ENCODE measurements at regions not wholly inside any gene's neighbourhood (a gene's known extent, or its start where the extent isn't known, plus 50 kb on each side); places are given as distances from the start of the nearest gene placed in this dataset.

GRCh38 chr13:69291292-69291906 lies 816.2 kb upstream of the ATXN8OS start:
- Histone ChIP-seq H3K4me3 (ENCODE audit: insufficient read depth, low read depth, low read length) (no peak overlapping the region), H4K20me1 (ENCODE audit: insufficient read depth, low read length) (no peaks in the 10 kb centered on the region), H3K79me2 (ENCODE audit: insufficient read depth, low read length) (no peaks in the 10 kb centered on the region), H3K9ac (ENCODE audit: low read length) (no peak overlapping the region), H3K36me3 (ENCODE audit: insufficient read depth, low read length) (no peaks in the 10 kb centered on the region), H3K9me3 (ENCODE audit: insufficient read depth, low read depth, low read length) (no peaks in the 10 kb centered on the region), H3K4me2 (ENCODE audit: low read length) (no peak overlapping the region), H3K27me3 (ENCODE audit: insufficient read depth, low read length) (no peaks in the 10 kb centered on the region), H3K4me1 (ENCODE audit: insufficient read depth, low read length) (no peaks in the 10 kb centered on the region), H3K27ac (ENCODE audit: low read depth, low read length) (no peak overlapping the region), H2AFZ (ENCODE audit: low read depth, low read length) (no peak overlapping the region)
- Mint-ChIP-seq H3K36me3 (ENCODE audit: low read depth, unreplicated experiment) (no peaks in the 10 kb centered on the region), H3K4me1 (ENCODE audit: low read depth, unreplicated experiment) (peaks cover 4% of the 10 kb centered on the region), H3K27ac (ENCODE audit: unreplicated experiment) (no peak overlapping the region), H3K4me3 (ENCODE audit: unreplicated experiment) (no peak overlapping the region), H3K27me3 (ENCODE audit: low read depth, unreplicated experiment) (no peaks in the 10 kb centered on the region), H3K9me3 (ENCODE audit: unreplicated experiment) (no peaks in the 10 kb centered on the region)
- TF ChIP-seq CTCF (IDR thresholded peaks at IDR 0.05; ENCODE audit: insufficient read depth, low read depth, low read length) (no peak), EZH2 (IDR thresholded peaks at IDR 0.05; ENCODE audit: insufficient read depth, low read length) (no peak)
- DNase-seq (ENCODE audit: low read depth) (no peak), FAIRE-seq (no peak)

DNA sequence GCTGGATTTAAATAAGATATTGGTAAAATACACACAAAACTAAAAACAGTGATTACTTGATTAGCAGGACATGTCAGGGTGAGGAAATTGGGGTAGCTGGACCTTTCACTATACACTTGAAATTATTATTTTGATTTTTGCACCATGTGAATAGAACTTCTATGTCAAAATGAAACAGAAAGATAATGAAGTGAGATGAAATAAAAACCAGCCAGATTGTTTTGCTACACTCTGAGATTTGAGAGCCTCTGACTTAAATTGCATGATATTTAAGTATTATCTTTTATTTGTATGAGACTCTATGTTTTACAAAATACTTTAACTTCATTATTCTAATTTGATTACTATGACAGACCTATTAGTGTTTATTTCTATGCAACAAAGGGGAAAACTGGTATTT lies 819.6 kb upstream of the ATXN8OS start:
- H3K36me3 Mint-ChIP-seq (ENCODE audit: low read depth, unreplicated experiment), result no peaks in the 10 kb centered on the region
- no peak for TF ChIP-seq CTCF (IDR thresholded peaks at IDR 0.05; ENCODE audit: insufficient read depth, low read depth, low read length)
- no peak for TF ChIP-seq EZH2 (IDR thresholded peaks at IDR 0.05; ENCODE audit: insufficient read depth, low read length)
- H3K4me1 ChIP-seq (ENCODE audit: insufficient read depth, low read length), result no peaks in the 10 kb centered on the region
- no peak overlapping the region for H3K9ac ChIP-seq (ENCODE audit: low read length)
- no peaks in the 10 kb centered on the region for H3K4me1 Mint-ChIP-seq (ENCODE audit: low read depth, unreplicated experiment)
- H3K4me2 ChIP-seq (ENCODE audit: low read length), result no peak overlapping the region
- no peaks in the 10 kb centered on the region for H3K79me2 ChIP-seq (ENCODE audit: insufficient read depth, low read length)
- no peaks in the 10 kb centered on the region for H3K9me3 Mint-ChIP-seq (ENCODE audit: unreplicated experiment)
- FAIRE-seq, result no peak
- no peak overlapping the region for H3K27ac ChIP-seq (ENCODE audit: low read depth, low read length)
- H3K27ac Mint-ChIP-seq (ENCODE audit: unreplicated experiment), result no peak overlapping the region
- no peaks in the 10 kb centered on the region for H4K20me1 ChIP-seq (ENCODE audit: insufficient read depth, low read length)
- H3K4me3 Mint-ChIP-seq (ENCODE audit: unreplicated experiment), result no peak overlapping the region
- H3K27me3 Mint-ChIP-seq (ENCODE audit: low read depth, unreplicated experiment), result no peaks in the 10 kb centered on the region
- no peaks in the 10 kb centered on the region for H3K9me3 ChIP-seq (ENCODE audit: insufficient read depth, low read depth, low read length)
- H2AFZ ChIP-seq (ENCODE audit: low read depth, low read length), result no peak overlapping the region
- no peak for DNase-seq (ENCODE audit: low read depth)
- H3K27me3 ChIP-seq (ENCODE audit: insufficient read depth, low read length), result no peaks in the 10 kb centered on the region
- H3K36me3 ChIP-seq (ENCODE audit: insufficient read depth, low read length), result no peaks in the 10 kb centered on the region
- H3K4me3 ChIP-seq (ENCODE audit: insufficient read depth, low read depth, low read length), result no peak overlapping the region

GRCh38 chr13:69287050-69287698 lies 820.5 kb upstream of the ATXN8OS start:
- no peak overlapping the region for H2AFZ ChIP-seq (ENCODE audit: low read depth, low read length)
- FAIRE-seq, result no peak
- TF ChIP-seq CTCF (IDR thresholded peaks at IDR 0.05; ENCODE audit: insufficient read depth, low read depth, low read length), result no peak
- TF ChIP-seq EZH2 (IDR thresholded peaks at IDR 0.05; ENCODE audit: insufficient read depth, low read length), result no peak

More at GRCh38 chr13:69287050-69287698, 820.5 kb upstream of the ATXN8OS start:
- Histone ChIP-seq H3K4me2 (ENCODE audit: low read length) (no peak overlapping the region), H3K4me3 (ENCODE audit: insufficient read depth, low read depth, low read length) (no peak overlapping the region), H3K27me3 (ENCODE audit: insufficient read depth, low read length) (no peaks in the 10 kb centered on the region), H3K36me3 (ENCODE audit: insufficient read depth, low read length) (no peaks in the 10 kb centered on the region), H4K20me1 (ENCODE audit: insufficient read depth, low read length) (no peaks in the 10 kb centered on the region), H3K79me2 (ENCODE audit: insufficient read depth, low read length) (no peaks in the 10 kb centered on the region), H3K9ac (ENCODE audit: low read length) (no peak overlapping the region), H3K9me3 (ENCODE audit: insufficient read depth, low read depth, low read length) (no peaks in the 10 kb centered on the region), H3K4me1 (ENCODE audit: insufficient read depth, low read length) (no peaks in the 10 kb centered on the region), H3K27ac (ENCODE audit: low read depth, low read length) (no peak overlapping the region)
- Mint-ChIP-seq H3K9me3 (ENCODE audit: unreplicated experiment) (no peaks in the 10 kb centered on the region), H3K36me3 (ENCODE audit: low read depth, unreplicated experiment) (no peaks in the 10 kb centered on the region), H3K27me3 (ENCODE audit: low read depth, unreplicated experiment) (no peaks in the 10 kb centered on the region), H3K4me3 (ENCODE audit: unreplicated experiment) (no peak overlapping the region), H3K4me1 (ENCODE audit: low read depth, unreplicated experiment) (no peaks in the 10 kb centered on the region), H3K27ac (ENCODE audit: unreplicated experiment) (no peak overlapping the region)
- no peak for DNase-seq (ENCODE audit: low read depth)
